C4-2B (cell line): ENCODE measurements at regions not wholly inside any gene's neighbourhood (a gene's known extent, or its start where the extent isn't known, plus 50 kb on each side); places are given as distances from the start of the nearest gene placed in this dataset.
"Not testable (repeated sequence)": the region's sequence is repeated elsewhere in the genome, so short reads cannot be mapped to it uniquely, and the experiment has no call there.

Source experiments
- CTCF ChIP-seq: fragments of 450-650 bp; conservative IDR thresholded peaks from 2 replicates; pipeline ENCODE4 v1.5.1; 2017; ENCODE audit warnings: mild to moderate bottlenecking
- ZFX ChIP-seq: fragments of 450-650 bp; IDR thresholded peaks from 2 replicates; pipeline ENCODE4 v1.6.1; 2017

- not testable (repeated sequence) for TF ChIP-seq CTCF, ZFX
Measured at GRCh38 chr15:70511972-70512587, 251.3 kb downstream of the UACA start.
